HG02870 (cell line): ENCODE measurements at regions not wholly inside any gene's neighbourhood (a gene's known extent, or its start where the extent isn't known, plus 50 kb on each side); places are given as distances from the start of the nearest gene placed in this dataset.
A peak's percentile ranks its signal among the peaks of the same experiment; 100 is the strongest.
"Not testable (repeated sequence)": the region's sequence is repeated elsewhere in the genome, so short reads cannot be mapped to it uniquely, and the experiment has no call there.

ENCODE experiments used
- ATAC-seq: cut with Tn5 transposase; IDR thresholded peaks from one replicate; pipeline ENCODE4 v1.9.1; 2021; ENCODE audit warnings: mild to moderate bottlenecking, moderate library complexity; ENCODE audit not compliant: unreplicated experiment

DNA sequence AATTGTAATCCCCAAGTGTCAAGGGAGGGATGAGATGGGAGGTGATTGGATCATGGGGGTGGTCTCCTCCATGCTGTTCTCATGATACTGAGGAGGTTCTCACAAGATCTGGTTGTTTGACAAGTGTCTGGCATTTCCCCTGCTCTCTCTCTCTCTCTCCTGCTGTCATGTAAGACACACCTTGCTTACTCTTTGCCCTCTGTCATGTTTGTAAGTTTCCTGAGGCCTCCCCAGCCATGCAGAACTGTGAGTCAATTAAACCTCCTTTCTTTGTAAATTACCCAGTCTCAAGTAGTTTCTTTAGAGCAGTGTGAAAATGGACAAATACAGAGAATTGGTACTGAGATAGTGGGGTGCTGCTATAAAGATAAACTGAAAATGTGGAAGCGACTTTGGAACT is 207.9 kb downstream of the HINT1 start:
- ATAC-seq, result no peak

GRCh38 chr5:130955041-130955440 is 210.0 kb downstream of the HINT1 start:
- no peak for ATAC-seq

- ATAC-seq, result no peak
Observed at GRCh38 chr5:130954336-130954735, 210.7 kb downstream of the HINT1 start.

DNA sequence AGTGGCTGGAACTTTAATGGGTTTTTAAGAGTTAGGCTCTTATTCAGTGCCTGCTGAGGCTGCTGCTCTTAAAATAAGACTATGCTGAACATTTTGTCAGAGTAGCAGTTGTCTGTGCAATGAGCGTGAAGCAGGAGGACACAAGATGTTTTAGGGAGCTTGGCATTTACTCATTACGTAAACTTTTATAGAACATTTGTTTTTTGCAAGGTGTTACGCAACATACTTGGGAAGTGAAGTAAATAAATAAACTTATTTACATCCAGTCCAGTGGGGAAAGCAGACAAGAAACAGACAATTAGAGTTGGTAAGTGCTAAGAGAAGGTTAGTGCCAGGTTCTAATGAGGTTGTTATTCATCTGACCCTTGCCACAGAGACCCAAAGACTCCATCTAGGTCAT is 226.0 kb downstream of the HINT1 start:
- no peak for ATAC-seq

DNA sequence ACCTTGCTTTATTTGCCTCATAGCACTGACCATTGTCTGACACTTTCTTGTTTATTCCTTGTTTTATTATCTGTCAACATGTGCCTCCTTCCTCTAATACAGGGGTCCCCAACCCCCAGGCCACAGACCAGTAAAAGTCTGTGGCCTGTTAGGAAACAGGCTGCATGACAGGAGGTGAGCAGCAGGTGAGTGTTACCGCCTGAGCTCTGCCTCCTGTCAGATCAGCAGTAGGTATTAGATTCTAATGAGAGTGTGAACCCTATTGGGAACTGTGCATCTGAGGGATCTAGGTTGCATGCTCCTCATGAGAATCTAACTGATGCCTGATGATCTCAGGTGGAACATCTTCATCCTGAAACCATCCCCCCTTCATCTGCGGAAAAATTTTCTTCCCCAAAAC is 228.0 kb downstream of the HINT1 start:
- ATAC-seq, result no peak

DNA sequence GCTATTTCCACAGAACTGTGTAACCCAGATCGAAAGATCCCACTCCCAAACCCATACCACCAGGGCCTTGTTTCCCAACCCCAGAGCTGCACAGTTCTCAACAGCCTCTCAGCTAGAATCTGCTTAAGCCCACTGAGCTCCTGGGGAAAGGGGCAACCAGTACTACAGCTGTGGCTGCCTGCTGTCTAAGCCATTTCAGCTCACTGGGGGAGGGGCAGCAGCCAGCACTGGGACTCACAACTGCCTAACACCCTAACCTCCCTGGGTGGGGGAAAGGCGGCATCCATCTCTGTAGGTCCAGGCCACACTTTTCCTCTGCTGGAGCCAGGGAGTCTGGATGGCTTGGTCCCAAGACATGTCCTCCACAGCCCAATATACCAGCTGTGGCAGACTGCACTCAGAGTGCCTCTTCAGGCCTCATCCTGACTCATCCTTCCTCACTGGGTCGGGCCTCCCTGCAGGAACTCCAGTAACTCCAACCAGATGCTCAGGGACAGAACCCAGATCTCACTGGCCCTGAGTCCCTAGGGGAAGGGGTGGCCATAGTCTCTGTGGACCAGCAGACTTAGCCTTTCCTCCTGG is 241.4 kb downstream of the HINT1 start:
- no peak for ATAC-seq

DNA sequence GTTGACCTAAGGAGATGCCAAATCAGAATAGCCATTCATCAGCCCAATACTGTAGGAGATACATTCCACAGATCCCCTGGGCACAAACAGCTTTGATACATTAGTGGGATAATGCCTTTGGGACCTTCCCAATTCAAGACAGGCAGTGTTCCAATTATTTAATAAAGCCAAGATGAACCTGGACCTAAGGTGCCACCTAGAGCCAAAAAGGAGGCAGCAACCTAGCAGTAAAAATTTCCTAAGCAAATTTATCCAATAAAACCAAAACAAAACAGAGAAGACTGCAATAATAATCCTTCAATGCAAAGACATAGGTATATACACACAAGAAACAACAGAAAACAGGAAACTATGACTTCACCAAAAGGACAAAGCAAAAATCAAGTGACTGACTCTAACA is 253.0 kb downstream of the HINT1 start:
- no peak for ATAC-seq

DNA sequence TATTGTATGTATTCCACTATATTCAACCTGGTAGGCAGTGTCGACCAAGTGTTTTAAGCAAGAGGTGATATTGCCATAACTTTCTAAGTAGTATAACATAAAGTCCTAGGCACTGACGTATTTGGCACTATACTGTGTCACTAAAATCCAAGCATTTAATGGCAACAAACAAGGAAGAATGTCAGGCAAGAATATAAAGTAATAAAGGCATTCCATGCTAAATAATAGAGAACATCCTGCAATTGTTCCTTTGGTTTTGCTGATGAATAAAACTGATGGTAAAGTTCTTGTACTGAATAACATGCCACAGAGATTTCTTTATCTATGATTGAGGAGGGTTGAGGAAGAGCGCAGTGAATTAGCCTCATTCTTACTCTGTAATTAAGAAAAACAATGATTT is 256.9 kb downstream of the HINT1 start:
- ATAC-seq, result no peak

DNA sequence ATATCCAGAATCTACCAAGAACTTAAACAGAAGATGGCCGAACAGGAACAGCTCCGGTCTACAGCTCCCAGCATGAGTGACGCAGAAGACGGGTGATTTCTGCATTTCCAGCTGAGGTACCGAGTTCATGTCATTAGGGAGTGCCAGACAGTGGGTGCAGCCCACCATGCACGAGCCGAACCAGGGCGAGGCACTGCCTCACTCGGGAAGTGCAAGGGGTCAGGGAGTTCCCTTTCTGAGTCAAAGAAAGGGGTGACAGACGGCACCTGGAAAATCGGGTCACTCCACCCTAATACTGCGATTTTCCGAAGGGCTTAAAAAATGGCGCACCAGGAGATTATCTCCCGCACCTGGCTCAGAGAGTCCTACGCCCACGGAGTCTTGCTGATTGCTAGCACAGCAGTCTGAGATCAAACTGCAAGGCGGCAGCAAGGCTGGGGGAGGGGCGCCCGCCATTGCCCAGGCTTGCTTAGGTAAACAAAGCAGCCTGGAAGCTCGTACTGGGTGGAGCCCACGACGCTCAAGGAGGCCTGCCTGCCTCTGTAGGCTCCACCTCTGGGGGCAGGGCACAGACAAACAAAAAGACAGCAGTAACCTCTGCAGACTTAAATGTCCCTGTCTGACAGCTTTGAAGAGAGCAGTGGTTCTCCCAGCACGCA is 267.4 kb downstream of the HINT1 start:
- ATAC-seq, result not testable (repeated sequence)

GRCh38 chr5:130897181-130897536 is 267.9 kb downstream of the HINT1 start:
- ATAC-seq, result not testable (repeated sequence)

DNA sequence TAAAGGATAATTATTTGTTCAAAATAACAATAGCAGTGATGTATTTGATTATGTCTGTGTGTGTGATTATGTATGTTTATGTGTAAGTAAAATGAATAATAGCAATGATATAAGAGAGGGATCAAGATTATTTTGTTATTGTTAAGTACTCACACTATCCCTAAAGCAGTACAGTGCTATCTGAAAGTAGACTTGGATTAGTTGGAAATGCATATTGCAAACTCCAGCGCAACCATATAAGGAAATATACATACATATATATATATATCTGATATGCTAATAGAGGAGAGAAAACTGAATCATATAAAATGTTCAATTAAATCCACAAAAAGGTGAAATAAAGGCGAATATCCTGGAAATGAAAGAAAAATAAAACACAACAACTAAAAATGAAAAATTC is 268.4 kb downstream of the HINT1 start:
- ATAC-seq, result no peak

DNA sequence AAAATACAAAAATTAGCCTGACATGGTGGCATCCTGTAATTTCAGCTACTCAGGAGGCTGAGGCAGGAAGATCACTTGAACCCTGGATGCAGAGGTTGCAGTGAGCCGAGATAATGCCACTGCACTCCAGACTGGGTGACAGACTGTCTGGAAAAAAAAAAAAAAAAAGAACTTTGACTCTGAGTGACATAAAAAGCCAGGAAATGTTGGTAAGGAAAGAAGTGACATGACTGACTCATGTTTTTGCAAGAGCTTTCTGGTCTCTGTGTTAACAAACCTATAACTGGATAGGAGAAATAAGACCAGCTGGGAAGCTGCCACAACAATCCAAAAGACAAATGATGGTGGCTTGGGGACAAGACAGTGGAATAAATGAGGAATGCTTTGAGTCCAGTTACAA is 272.1 kb downstream of the HINT1 start:
- no peak for ATAC-seq

GRCh38 chr5:130890610-130891009 is 274.4 kb downstream of the HINT1 start:
- peak; percentile 50 for ATAC-seq

DNA sequence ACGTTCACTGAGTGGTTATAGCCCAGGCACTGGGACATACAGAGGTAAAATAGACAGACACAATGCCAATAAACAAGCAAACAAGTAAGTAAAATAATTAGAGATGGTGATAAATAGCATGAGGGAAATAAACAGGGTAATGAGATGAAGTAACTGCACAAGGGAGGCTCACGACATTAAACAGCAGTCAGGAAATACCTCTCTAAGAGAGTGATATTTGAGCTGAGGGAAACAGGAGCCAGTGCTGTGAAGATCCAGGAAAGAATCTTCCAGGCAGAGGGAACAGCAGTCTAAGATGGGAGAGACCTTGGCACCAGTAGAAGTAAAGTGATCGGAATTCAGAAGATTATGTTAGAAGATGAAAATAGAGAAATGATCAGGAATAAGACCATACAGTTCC is 279.4 kb downstream of the HINT1 start:
- no peak for ATAC-seq

- ATAC-seq, result no peak
Observed at GRCh38 chr5:130885027-130885426, 280.0 kb downstream of the HINT1 start.

DNA sequence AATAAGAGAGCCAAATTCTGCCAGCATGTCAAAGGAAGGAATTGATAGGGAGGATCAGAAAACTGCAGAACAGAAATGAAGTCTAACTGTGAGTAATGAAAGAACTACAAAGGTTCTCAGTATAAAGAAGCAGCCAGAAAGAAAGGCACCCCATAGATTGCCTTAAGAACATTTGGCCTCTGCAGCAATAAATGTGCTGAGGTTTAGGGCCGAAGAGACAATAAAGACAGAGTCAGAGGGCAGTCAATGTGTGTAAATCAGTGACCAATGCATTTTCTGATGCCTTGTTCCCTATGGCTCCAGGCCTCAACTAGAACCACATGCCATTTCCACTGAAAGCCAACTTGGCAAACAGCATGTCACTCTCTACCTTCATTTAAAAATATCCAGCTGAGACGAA is 281.0 kb downstream of the HINT1 start:
- ATAC-seq, result no peak

GRCh38 chr5:130875656-130876055 is 289.4 kb downstream of the HINT1 start:
- no peak for ATAC-seq

DNA sequence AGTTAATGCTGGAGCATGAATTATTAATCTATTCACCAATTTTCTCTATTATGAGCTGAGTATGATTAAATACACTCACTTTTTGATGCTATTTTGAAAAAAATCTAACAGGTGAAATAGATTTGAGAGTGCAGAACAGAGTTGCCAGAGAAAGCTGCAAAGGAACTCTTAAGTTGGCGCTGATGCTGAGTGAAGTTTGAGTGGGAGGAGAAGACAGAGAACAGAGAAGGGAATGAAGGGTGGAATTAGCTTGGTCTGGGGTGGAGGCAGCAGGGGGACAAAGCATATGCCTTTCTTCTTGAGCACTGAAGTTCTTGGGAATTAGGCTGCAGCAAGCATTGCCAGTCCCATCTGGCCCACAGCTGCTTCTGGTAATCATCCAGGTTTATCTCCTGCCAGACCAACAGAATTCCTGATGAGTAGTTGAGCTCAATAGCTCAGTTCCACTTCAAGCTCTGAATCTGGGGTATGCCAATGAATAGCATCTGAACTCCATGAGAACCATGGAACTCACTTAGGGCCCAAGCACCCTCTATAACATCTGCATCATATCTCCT is 290.1 kb downstream of the HINT1 start:
- ATAC-seq, result no peak

DNA sequence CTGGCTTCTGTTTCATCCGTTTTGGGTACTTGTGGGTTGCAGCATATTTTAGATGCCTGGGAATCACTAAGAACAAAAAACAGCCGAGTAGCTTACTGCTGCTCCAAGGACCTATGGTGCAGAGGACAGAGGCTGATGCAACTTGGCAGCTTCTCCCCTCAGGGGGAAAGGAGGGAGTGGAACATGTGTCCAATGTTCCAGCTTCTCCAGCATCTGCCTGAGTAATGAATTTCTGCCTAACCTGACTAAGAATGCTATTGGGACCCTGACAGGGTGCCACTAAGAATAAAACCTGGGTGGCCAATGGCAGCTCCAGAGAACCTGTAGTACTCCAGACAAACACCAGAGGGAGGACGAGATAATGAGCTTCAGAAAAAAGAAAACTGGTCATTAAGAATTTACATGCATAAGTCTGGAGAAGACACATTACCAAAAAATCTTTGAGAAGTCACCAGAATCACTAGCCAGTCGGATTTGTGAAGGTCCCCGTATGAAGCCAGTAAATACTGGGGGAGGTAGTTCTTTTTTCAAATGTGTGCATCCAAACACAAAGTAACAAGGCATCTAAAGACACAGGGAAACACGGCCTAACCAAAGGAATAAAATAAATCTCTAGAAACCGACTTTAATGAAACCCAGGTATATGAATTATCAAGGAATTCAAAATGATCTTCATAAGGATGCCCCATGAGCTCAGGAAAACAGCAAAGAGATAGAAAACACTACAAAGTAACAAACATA is 293.5 kb downstream of the HINT1 start:
- peak; percentile 80 for ATAC-seq

- ATAC-seq, result no peak
Observed at GRCh38 chr5:130870691-130871090, 294.4 kb downstream of the HINT1 start.

DNA sequence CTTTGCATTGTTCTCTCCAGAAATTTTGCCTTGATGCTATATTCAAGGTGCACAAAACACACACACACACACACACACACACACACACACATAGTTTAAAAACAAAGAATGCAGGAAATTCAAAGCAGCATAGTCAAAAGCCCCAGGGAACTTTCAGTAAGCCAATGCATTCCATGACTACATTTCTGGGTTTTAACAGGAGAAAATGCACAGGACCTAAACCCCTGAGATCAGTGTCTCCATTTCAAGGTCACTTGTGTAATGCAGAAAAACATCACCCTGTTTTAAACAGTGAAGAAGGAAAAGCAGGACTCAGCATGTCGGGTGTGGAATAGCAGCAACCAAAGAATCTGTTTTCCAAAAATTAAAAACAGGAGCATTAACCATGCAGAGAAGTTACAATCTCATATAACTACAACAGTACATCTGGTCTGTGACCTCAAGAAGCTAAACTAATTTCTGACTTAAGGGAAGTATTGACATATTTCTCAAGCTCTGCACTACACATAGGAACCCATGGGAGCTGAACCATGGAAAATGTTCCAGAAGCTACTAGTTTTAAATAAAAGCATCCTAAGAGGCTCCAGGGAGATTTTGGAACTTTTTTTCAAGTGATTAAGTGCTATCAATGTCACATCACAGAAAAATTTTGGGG is 296.7 kb downstream of the HINT1 start:
- no peak for ATAC-seq
